OCI-LY3 (cell line): ENCODE measurements at regions not wholly inside any gene's neighbourhood (a gene's known extent, or its start where the extent isn't known, plus 50 kb on each side); places are given as distances from the start of the nearest gene placed in this dataset.

Experiments used
- CTCF ChIP-seq: fragments of 200-600, 300-600 bp; sonication (generic); IDR thresholded peaks from 2 replicates; pipeline ENCODE4 v1.5.1; 2014; ENCODE audit warnings: antibody characterized with exemption, low read length, low read depth
- EZH2phosphoT487 ChIP-seq: fragments of 200-600 bp; shearing (Covaris generic); IDR thresholded peaks from 2 replicates; pipeline ENCODE4 v1.6.1; 2018; ENCODE audit warnings: antibody characterized with exemption, mixed run types, low read depth

- TF ChIP-seq CTCF (no peak), EZH2phosphoT487 (no peak)
These were observed 130.6 kb upstream of the FAM83B start for GRCh38 chr6:54716010-54716409.
